ENCODE measurements at regions not wholly inside any gene's neighbourhood (a gene's known extent, or its start where the extent isn't known, plus 50 kb on each side); places are given as distances from the start of the nearest gene placed in this dataset.

DNA sequence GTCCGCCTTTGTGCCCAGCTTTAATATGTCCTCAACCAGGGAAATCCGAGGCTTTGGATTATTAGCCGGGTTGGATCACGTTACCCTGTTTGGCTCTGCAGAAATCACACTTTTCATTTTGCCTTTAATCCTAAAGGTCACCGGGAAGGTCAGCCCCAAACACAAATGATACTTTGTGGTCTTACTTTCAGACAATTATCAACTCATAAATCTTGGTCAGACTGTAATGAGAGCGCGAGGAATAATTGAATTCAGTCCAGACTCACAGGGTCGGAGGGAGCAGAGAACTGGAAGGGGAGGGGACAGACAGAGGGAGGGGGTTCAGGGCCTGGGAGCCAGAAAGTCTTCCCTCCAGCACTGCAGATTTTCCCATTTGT is 91.7 kb upstream of the NFIA start:
- ATAC-seq = peak; percentile 12; the same call in 2 of the 3 replicates
- TF ChIP-seq, protein P1, sequence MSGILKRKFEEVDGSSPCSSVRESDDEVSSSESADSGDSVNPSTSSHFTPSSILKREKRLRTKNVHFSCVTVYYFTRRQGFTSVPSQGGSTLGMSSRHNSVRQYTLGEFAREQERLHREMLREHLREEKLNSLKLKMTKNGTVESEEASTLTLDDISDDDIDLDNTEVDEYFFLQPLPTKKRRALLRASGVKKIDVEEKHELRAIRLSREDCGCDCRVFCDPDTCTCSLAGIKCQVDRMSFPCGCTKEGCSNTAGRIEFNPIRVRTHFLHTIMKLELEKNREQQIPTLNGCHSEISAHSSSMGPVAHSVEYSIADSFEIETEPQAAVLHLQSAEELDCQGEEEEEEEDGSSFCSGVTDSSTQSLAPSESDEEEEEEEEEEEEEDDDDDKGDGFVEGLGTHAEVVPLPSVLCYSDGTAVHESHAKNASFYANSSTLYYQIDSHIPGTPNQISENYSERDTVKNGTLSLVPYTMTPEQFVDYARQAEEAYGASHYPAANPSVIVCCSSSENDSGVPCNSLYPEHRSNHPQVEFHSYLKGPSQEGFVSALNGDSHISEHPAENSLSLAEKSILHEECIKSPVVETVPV (CRISPR knock-in tag; IDR thresholded peaks at IDR 0.05) = 0 out of 2 replicates have a peak, but pooled peaks have one; percentile 3
- no peak for TF ChIP-seq ZC3H10 (CRISPR knock-in tag; IDR thresholded peaks at IDR 0.05)

DNA sequence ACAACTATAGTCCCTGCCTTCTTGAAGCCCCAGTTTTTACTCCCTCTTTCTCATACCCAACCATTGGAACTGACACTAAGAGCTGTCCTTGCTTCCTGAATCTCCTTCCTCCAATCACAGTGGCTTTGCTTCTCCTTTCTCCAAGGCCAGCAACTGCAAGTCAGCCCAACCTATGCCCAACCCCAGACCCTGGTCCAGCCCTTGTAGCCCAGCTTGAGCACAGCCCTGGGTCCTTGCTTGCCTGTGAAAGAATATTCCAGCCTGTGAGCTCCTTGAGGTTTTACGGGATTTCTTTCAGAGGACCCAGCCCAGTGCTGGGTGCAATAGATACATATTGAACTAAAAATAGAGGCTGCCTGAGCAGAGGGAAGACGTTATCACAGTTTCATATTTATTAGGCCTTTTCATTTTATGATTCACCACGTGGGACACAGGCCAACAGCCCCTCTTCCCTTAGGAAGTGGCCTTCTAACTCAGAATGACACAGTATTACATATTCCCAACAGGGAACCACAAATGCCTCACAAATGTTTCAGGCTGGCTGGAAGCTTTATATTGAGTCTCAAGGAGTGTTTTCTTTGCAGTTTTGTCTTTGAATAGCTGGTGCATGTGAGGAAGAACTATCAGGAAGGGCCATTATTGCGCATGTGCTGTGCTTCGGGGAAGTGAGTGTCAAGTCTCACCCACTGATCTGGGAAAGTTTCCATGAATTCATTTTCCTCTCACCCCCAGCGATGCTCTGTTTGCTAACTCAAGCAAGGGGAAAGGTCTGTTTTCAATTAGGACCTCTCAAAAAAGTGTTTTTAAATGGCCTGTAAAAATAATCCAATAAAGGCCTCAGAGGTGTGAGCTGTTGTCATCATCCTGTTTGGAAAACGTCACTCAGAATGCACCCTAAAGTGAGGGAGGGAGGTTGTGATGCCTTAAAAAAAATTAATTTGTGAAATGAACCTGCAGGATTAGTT is 92.3 kb upstream of the NFIA start:
- ATAC-seq = peak; percentile 85
- TF ChIP-seq, protein P1 (CRISPR knock-in tag; IDR thresholded peaks at IDR 0.05) = 0 out of 2 replicates have a peak, but pooled peaks have one; percentile 6
- TF ChIP-seq SNAI2 (CRISPR knock-in tag; IDR thresholded peaks at IDR 0.05) (no peak), CSDC2 (CRISPR knock-in tag; IDR thresholded peaks at IDR 0.05) (no peak), TCF4 (CRISPR knock-in tag; IDR thresholded peaks at IDR 0.05; ENCODE audit: borderline replicate concordance) (peak; percentile 66; the same call in 1 of the 2 replicates)

DNA sequence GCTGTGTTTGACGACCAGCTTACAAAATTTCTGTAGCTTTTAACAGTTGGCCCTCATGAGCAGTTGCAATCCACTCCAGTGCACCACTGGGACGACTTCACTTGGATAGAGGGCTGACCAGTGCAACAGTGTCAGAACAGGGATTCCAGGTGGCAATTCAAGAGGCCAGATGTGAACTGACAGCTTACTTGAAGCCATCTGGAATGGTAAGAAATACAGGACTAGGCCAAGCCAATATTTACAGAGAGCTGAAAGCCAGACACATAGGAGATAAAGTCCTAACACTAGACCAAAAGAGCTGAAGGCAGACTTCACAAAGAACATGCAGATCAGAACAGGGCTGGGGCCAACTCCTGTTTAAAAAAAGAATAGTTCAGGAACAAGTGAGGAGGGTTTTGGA is 93.5 kb upstream of the NFIA start:
- ATAC-seq = no peak

DNA sequence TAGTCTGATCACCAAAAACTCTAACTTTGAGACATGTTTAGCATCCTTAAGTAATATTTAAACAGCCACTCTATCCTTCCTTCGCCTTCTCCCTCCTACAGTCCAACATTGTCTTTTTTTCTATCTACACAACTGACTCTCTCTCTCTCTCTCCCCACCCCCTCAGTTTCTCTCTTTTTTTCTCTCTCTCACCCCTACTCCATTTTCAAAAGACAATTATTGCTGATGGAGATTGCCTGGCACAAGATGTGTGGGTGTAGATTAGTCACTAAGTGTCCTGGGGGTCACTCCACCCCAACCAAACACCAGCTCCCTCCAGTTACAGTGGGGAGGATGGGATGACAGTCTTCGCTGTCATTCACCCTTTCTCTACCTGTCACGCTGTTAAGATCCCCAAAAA is 94.5 kb upstream of the NFIA start:
- TF ChIP-seq GLIS3 (CRISPR knock-in tag; IDR thresholded peaks at IDR 0.05) (no peak), TOX (CRISPR knock-in tag; IDR thresholded peaks at IDR 0.05; ENCODE audit: borderline replicate concordance) (no peak), OSR1 (CRISPR knock-in tag; IDR thresholded peaks at IDR 0.05) (no peak), ARNTL (CRISPR knock-in tag; IDR thresholded peaks at IDR 0.05; ENCODE audit: borderline replicate concordance, low read depth) (no peak)
- ATAC-seq = no peak

More for the DNA sequence above, 93.5 kb upstream of the NFIA start:
- TF ChIP-seq, protein P2, sequence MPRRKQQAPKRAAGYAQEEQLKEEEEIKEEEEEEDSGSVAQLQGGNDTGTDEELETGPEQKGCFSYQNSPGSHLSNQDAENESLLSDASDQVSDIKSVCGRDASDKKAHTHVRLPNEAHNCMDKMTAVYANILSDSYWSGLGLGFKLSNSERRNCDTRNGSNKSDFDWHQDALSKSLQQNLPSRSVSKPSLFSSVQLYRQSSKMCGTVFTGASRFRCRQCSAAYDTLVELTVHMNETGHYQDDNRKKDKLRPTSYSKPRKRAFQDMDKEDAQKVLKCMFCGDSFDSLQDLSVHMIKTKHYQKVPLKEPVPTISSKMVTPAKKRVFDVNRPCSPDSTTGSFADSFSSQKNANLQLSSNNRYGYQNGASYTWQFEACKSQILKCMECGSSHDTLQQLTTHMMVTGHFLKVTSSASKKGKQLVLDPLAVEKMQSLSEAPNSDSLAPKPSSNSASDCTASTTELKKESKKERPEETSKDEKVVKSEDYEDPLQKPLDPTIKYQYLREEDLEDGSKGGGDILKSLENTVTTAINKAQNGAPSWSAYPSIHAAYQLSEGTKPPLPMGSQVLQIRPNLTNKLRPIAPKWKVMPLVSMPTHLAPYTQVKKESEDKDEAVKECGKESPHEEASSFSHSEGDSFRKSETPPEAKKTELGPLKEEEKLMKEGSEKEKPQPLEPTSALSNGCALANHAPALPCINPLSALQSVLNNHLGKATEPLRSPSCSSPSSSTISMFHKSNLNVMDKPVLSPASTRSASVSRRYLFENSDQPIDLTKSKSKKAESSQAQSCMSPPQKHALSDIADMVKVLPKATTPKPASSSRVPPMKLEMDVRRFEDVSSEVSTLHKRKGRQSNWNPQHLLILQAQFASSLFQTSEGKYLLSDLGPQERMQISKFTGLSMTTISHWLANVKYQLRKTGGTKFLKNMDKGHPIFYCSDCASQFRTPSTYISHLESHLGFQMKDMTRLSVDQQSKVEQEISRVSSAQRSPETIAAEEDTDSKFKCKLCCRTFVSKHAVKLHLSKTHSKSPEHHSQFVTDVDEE (CRISPR knock-in tag; IDR thresholded peaks at IDR 0.05) = no peak
- TF ChIP-seq TCF4 (CRISPR knock-in tag; IDR thresholded peaks at IDR 0.05; ENCODE audit: borderline replicate concordance) = 0 out of 2 replicates have a peak, but pooled peaks have one; percentile 24
- TF ChIP-seq, protein P3, sequence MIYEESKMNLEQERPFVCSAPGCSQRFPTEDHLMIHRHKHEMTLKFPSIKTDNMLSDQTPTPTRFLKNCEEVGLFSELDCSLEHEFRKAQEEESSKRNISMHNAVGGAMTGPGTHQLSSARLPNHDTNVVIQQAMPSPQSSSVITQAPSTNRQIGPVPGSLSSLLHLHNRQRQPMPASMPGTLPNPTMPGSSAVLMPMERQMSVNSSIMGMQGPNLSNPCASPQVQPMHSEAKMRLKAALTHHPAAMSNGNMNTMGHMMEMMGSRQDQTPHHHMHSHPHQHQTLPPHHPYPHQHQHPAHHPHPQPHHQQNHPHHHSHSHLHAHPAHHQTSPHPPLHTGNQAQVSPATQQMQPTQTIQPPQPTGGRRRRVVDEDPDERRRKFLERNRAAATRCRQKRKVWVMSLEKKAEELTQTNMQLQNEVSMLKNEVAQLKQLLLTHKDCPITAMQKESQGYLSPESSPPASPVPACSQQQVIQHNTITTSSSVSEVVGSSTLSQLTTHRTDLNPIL (CRISPR knock-in tag; IDR thresholded peaks at IDR 0.05; ENCODE audit: low read depth) = no peak

DNA sequence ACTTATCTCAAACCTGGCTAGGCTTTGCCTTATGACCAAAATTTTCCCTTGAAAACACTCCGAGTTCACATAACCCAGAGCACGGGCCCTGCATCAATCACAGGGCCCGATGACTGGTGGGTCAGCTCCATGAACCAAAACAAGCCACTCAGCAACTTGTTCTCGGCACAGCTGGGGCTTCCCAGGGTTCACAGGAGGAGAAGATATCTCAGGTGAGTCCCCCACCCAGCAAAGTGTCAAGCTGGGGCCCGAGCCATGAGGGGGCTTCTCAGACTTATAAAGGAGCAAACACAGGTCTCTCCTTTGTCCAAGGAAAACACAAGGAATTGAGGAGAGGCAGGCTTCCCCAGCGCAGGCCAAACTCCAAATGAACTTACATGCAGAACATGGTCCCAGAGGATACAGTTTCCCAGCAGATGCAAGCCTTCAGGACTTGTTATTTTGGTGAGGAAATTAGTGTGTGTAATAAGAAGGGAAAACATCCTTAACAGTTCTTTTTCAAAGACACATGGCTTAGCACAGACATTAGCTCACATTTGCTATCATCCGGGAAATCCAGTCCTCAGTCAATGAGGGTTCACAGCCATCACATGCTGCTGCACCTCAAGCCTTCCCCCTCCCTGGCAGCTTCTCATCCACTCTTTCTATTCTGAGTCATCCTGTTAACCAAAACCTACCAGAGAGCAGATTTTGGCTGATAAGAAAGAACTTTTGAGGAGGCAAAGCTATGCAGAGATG is 98.1 kb upstream of the NFIA start:
- peak; percentile 54; the same call in 1 of the 3 replicates for ATAC-seq
- TF ChIP-seq ZFP3 (CRISPR knock-in tag; IDR thresholded peaks at IDR 0.05) = no peak
- TF ChIP-seq, protein P4, sequence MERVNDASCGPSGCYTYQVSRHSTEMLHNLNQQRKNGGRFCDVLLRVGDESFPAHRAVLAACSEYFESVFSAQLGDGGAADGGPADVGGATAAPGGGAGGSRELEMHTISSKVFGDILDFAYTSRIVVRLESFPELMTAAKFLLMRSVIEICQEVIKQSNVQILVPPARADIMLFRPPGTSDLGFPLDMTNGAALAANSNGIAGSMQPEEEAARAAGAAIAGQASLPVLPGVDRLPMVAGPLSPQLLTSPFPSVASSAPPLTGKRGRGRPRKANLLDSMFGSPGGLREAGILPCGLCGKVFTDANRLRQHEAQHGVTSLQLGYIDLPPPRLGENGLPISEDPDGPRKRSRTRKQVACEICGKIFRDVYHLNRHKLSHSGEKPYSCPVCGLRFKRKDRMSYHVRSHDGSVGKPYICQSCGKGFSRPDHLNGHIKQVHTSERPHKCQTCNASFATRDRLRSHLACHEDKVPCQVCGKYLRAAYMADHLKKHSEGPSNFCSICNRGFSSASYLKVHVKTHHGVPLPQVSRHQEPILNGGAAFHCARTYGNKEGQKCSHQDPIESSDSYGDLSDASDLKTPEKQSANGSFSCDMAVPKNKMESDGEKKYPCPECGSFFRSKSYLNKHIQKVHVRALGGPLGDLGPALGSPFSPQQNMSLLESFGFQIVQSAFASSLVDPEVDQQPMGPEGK (CRISPR knock-in tag; IDR thresholded peaks at IDR 0.05; ENCODE audit: borderline replicate concordance) = no peak
- TF ChIP-seq RARB (CRISPR knock-in tag; IDR thresholded peaks at IDR 0.05) = no peak
- no peak for TF ChIP-seq ESRRG (CRISPR knock-in tag; IDR thresholded peaks at IDR 0.05)
- TF ChIP-seq, protein P5, sequence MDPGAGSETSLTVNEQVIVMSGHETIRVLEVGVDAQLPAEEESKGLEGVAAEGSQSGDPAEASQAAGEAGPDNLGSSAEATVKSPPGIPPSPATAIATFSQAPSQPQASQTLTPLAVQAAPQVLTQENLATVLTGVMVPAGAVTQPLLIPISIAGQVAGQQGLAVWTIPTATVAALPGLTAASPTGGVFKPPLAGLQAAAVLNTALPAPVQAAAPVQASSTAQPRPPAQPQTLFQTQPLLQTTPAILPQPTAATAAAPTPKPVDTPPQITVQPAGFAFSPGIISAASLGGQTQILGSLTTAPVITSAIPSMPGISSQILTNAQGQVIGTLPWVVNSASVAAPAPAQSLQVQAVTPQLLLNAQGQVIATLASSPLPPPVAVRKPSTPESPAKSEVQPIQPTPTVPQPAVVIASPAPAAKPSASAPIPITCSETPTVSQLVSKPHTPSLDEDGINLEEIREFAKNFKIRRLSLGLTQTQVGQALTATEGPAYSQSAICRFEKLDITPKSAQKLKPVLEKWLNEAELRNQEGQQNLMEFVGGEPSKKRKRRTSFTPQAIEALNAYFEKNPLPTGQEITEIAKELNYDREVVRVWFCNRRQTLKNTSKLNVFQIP (CRISPR knock-in tag; IDR thresholded peaks at IDR 0.05; ENCODE audit: borderline replicate concordance, low read depth) = no peak
- no peak for TF ChIP-seq ZC3H10 (CRISPR knock-in tag; IDR thresholded peaks at IDR 0.05)
- TF ChIP-seq, protein P1 (CRISPR knock-in tag; IDR thresholded peaks at IDR 0.05) = no peak
- TF ChIP-seq, protein P3 (CRISPR knock-in tag; IDR thresholded peaks at IDR 0.05; ENCODE audit: low read depth) = no peak
- TF ChIP-seq GLIS3 (CRISPR knock-in tag; IDR thresholded peaks at IDR 0.05) = no peak
- no peak for TF ChIP-seq CSDC2 (CRISPR knock-in tag; IDR thresholded peaks at IDR 0.05)
- no peak for TF ChIP-seq TCF4 (CRISPR knock-in tag; IDR thresholded peaks at IDR 0.05; ENCODE audit: borderline replicate concordance)
